Choroid plexus epithelial cell (primary cell): ENCODE measurements at regions not wholly inside any gene's neighbourhood (a gene's known extent, or its start where the extent isn't known, plus 50 kb on each side); places are given as distances from the start of the nearest gene placed in this dataset.

Source experiments
- DNase-seq: peaks from one replicate; pipeline ENCODE4 v3.0.0-alpha.2; 2010; ENCODE audit warnings: low read depth
- H3K4me3 ChIP-seq: 2 replicates; pipeline ENCODE4 v1.5.1; 2011; ENCODE audit warnings: low read depth, mild to moderate bottlenecking, control low read depth, low read length, moderate library complexity
- TF ChIP-seq, protein P1 (sequence below): conservative IDR thresholded peaks from 2 replicates; pipeline ENCODE4 v1.5.1; 2011; ENCODE audit warnings: low read depth, mild to moderate bottlenecking, control low read depth, inconsistent platforms, low read length, moderate library complexity

DNA sequence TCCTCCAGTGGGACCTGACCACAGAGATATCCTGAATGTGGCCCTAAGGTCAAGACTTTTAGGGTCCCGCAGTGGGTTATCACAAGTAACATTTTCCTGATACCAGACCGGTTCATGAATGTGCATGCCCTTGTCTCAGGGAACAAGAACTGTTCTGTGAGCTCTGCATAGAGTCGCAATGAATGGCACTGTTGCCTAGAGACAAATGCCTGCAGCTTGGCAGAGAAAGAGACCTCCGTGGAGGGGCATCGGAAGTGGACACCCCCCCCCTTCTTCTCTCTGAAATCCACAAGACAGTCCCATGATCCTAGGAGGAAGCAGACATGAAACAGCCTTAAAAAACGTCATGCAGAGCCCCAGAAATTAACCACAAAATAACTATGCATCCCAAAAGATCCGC, 714.4 kb upstream of the TSPY4 start:
- no peak for DNase-seq
- no peak overlapping the region for H3K4me3 ChIP-seq
- TF ChIP-seq, protein P1, sequence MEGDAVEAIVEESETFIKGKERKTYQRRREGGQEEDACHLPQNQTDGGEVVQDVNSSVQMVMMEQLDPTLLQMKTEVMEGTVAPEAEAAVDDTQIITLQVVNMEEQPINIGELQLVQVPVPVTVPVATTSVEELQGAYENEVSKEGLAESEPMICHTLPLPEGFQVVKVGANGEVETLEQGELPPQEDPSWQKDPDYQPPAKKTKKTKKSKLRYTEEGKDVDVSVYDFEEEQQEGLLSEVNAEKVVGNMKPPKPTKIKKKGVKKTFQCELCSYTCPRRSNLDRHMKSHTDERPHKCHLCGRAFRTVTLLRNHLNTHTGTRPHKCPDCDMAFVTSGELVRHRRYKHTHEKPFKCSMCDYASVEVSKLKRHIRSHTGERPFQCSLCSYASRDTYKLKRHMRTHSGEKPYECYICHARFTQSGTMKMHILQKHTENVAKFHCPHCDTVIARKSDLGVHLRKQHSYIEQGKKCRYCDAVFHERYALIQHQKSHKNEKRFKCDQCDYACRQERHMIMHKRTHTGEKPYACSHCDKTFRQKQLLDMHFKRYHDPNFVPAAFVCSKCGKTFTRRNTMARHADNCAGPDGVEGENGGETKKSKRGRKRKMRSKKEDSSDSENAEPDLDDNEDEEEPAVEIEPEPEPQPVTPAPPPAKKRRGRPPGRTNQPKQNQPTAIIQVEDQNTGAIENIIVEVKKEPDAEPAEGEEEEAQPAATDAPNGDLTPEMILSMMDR, result no peak

DNA sequence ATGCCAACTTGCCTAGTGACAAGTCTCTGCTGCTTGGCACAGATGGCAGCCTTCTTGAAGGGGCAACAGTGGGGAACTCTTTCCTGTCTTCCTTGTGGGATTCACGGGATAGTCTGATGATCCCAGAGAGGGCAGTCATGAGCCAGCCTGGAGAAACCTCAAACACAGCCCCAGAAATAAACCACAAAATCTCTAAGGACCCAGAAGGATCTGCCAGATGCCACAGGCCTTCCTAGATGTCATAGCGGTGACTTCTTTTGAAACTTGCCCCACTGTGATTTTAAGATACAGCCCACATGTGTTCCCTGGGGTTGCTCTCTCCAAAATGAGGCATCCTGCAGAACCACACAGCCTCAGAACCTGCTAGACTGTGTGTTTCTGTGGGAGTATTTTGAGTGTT, 707.6 kb upstream of the TSPY4 start:
- DNase-seq, result no peak

DNA sequence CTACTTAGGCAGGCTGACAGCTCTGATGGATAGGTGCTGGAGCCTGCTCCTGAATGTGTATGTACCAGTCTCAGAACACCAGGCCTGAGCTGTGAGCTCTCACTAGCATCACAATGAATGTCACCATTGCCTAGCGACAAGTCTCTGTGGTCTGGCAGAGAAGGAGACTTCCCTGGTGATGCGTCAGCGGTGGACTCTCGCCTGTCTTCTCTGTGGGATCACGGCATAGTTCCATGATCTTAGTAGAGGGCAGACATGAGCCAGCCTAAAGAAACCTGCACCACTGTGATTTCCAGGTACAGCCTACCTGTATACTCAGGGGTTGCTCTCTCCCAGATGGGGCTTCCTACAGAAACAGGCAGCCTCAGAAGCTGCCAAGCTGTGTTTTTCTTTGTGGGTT, 699.2 kb upstream of the TSPY4 start:
- TF ChIP-seq, protein P1, result no peak
- no peak overlapping the region for H3K4me3 ChIP-seq
- DNase-seq, result no peak

More for the DNA sequence above, 707.6 kb upstream of the TSPY4 start:
- no peak overlapping the region for H3K4me3 ChIP-seq
- TF ChIP-seq, protein P1, result no peak

DNA sequence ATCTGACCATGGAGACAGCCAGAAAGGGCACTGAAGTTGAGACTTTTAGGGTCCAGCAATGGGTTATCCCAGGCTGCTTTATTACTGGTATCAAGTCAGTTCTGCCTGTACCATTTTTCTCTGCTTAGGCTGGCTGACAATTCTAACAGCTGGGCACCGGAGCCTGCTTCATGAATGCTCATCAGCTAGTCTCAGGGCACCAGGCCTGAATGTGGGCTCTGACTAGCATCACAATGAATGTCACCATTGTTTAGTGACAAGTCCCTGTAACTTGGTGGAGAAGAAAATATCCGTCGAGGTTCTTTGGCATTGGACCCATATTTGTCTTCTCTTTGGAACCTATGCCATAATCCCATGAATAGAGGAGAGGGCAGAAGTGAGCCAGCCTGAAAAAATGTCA, 692.3 kb upstream of the TSPY4 start:
- TF ChIP-seq, protein P1, result no peak
- DNase-seq, result no peak
- H3K4me3 ChIP-seq, result no peak overlapping the region

DNA sequence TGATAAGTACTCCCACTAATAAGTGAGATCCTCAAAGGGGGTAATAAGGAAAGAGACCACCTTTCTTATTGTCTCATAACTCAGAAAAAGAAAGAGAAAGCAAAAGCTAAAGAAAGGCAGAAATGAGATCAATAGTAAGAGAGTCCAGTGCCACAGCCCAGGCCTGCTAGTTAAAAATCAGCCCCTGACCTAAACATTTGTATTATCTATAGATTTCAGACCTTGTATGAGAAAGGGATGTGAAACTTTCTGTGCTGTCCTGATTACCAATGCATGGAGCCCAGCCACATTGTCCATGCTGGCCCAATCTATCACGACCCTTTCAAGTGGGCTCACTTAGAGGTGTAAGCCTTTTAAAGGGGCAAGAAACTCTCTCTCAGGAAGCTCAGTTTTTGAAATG, 684.8 kb upstream of the TSPY4 start:
- DNase-seq, result no peak
- no peak overlapping the region for H3K4me3 ChIP-seq
- TF ChIP-seq, protein P1, result no peak

DNA sequence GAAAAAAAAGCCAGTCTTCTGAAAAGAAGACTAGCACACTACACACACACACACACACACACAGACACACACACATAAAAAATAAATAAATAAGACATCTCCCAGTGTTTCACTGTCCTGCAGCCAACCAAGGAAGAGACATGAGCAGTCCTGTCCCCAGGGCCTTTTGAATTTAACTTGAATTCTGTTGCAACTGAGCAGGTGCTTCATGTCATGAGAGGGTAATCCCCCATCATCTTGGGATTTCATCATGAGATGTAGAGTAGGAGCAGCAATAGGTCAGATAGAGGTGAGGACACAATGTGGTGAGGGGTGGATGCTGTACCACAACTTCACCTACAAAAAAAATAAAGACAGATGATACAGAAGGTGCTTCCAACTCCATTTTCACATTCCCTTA, 682.2 kb upstream of the TSPY4 start:
- TF ChIP-seq, protein P1, result no peak
- DNase-seq, result no peak
- H3K4me3 ChIP-seq, result no peak overlapping the region

DNA sequence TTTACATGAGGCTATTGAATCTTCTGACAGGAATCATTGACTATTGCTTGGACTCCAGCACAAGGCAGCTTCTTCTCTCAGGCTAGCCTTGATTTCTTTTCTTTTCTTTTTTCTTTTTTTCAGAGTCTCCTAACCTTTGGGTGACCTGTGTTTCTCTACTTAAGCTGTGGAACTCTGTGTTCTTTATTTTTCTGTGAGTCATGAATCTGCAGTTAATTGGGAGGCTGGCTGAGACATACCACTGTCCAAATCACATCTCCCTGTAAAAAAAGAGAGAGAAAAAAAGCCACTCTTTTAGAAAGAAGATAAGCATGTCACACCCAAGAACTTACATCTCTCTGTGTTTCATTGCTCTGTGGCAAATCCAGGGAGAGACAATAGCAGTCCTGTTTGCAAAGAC, 681.2 kb upstream of the TSPY4 start:
- TF ChIP-seq, protein P1, result no peak
- no peak overlapping the region for H3K4me3 ChIP-seq
- no peak for DNase-seq
